RWPE1 (cell line): ENCODE measurements at regions not wholly inside any gene's neighbourhood (a gene's known extent, or its start where the extent isn't known, plus 50 kb on each side); places are given as distances from the start of the nearest gene placed in this dataset.

ENCODE experiments used
- CTCF ChIA-PET: fragments of 350-600 bp; sonication (Branson Sonifier 250); formaldehyde crosslinking; extraction: SDS; loops from one replicate; lab custom pipeline; 2021; lab: Yijun Ruan, JAX
- POLR2A ChIA-PET: fragments of 400-600 bp; formaldehyde crosslinking; extraction: SDS; loops from one replicate; lab custom pipeline; 2020; ENCODE audit warnings: antibody characterized with exemption; ENCODE audit not compliant: low non-redundant PET; lab: Yijun Ruan, JAX
- DNase-seq: peaks from one replicate; pipeline ENCODE4 v3.0.0; 2012; ENCODE audit warnings: low spot score
- H3K27ac ChIP-seq: fragments of 450-650 bp; 2 replicates; pipeline ENCODE4 v1.5.1; 2017
- TF ChIP-seq, protein P1 (sequence below): fragments of 450-650 bp; conservative IDR thresholded peaks from 2 replicates; pipeline ENCODE4 v1.5.1; 2017; ENCODE audit warnings: low read depth, mild to moderate bottlenecking

DNA sequence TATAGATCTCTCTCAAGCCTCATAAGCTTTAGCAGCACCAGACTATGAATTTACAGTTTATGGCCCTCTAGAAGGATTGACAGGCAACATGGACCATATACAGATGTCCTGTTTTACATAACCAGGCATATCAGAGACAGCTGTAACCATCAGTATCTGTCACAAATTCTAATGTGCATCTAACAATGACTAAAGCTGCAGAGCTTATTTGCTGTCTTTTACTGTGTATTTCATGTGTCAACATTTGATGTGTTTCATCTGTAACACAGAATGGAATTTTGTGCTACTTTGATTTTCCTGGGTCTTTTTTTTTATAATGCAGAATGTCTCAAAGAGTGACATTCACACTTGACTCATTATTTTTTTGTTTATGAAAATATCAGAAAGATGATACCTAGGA, 348.3 kb downstream of the SLC16A7 start:
- ChIA-PET POLR2A (no interaction called here), CTCF (interaction anchor here (0.6 kb wide), 1 partner anchor 690 kb away, joined by 3 read pairs; no protein-coding TSS in a partner anchor)
- no peak overlapping the region for H3K27ac ChIP-seq
- TF ChIP-seq, protein P1, sequence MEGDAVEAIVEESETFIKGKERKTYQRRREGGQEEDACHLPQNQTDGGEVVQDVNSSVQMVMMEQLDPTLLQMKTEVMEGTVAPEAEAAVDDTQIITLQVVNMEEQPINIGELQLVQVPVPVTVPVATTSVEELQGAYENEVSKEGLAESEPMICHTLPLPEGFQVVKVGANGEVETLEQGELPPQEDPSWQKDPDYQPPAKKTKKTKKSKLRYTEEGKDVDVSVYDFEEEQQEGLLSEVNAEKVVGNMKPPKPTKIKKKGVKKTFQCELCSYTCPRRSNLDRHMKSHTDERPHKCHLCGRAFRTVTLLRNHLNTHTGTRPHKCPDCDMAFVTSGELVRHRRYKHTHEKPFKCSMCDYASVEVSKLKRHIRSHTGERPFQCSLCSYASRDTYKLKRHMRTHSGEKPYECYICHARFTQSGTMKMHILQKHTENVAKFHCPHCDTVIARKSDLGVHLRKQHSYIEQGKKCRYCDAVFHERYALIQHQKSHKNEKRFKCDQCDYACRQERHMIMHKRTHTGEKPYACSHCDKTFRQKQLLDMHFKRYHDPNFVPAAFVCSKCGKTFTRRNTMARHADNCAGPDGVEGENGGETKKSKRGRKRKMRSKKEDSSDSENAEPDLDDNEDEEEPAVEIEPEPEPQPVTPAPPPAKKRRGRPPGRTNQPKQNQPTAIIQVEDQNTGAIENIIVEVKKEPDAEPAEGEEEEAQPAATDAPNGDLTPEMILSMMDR, result no peak
- DNase-seq, result no peak

DNA sequence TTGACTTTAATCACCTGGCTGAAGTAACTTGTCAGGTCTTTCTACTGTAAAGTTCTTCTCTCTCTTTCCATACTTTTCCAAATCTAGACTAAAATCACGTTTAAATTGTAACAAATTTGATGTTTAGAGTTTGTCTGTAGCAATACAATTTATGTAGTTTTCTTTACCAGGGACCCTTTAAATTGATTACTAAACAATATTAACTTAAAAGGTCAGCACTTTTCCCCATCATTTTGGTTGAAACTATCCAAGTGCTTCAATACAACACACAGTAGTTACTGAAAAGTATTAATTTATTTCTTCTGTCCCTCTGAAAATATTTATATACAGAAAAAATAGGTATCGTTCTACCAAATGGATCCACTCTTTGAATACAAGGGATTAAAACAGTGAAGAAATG, 350.8 kb downstream of the SLC16A7 start:
- H3K27ac ChIP-seq, result no peak overlapping the region
- TF ChIP-seq, protein P1, result no peak
- no peak for DNase-seq
- ChIA-PET CTCF (no interaction called here), POLR2A (no interaction called here)

DNA sequence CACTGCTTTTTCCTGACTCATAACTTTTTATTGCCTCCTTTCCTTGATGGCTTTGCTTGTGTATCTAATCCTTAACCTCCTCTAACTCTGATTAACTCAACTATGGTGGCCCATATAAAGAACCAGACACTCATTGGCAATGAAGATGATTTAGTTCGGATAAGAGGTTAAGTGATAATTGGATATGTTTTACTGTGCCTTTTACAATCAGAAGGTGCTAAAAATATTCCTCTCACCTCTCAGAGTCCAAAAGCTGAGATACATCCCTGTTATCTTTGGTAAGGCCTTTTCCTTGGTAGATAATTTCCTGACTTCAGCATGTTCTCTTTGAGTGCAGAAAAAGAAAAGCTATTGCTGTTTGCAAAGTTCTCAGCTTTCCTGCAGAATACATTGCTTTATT, 367.7 kb downstream of the SLC16A7 start:
- no peak for DNase-seq
- ChIA-PET CTCF (interaction anchor here (0.6 kb wide), 1 partner anchor 707 kb away, joined by 7 read pairs; no protein-coding TSS in a partner anchor), POLR2A (no interaction called here)
- TF ChIP-seq, protein P1, result no peak
- H3K27ac ChIP-seq, result no peak overlapping the region

DNA sequence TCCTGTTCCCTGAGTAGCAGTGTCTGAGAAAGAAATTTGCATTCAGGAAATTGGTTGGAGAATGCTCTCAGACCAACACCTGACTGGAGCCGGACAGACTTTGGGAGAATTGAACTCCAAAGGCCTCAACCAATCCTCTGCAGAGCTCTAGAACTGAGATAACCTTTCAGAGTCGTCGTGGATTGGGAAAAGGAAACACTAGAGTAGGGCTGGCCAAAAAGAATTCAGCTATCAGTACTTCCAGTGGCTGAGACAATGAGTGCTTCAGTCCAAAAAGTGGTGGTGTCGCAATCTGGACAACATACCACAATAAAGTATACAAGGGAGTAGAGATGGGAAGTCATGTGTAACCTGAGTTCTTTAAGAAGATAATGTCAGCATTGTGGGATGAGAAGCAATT, 377.1 kb downstream of the SLC16A7 start:
- H3K27ac ChIP-seq, result no peak overlapping the region
- DNase-seq, result peak; percentile 42
- TF ChIP-seq, protein P1, result no peak
- CTCF ChIA-PET, result no interaction called here
- POLR2A ChIA-PET, result no interaction called here

DNA sequence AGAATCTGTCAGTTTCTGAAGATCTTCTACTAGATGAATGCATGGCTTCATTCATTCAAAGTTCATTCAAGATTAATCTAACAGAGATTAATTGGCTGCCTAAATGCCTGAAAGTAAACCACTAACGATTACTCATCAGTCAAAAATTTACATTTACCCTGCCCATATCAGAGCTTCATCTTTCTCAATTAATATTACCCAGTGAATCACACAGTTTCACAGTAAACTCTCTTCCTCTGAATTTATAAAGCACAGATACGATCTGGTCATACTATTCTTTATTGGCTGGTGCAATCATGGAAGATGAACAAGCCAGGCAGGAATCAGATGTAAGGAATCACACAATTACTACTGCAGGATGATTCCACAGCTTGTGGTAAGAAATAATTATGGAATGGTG, 377.7 kb downstream of the SLC16A7 start:
- no peak overlapping the region for H3K27ac ChIP-seq
- TF ChIP-seq, protein P1, result no peak
- ChIA-PET CTCF (no interaction called here), POLR2A (no interaction called here)
- DNase-seq, result peak; percentile 79

DNA sequence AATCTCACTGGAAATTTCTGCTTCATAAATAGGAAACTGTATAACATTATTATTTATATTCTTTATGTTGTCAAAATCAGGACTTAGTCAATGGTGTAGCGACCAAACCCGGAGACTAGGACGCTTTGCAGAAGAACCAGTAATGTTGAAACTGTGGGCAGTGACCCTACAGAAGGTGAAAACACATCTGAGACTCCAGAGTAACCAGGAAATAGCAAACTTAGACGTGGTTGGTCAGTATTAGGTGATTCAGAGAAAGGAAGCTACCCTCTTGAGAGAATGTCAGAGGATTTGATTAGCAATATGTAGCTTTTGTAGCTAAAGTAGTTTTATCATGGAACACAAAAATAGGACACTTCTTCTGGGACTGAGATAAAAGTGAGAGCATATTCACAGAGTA, 381.9 kb downstream of the SLC16A7 start:
- no peak for DNase-seq
- POLR2A ChIA-PET, result no interaction called here
- CTCF ChIA-PET, result no interaction called here
- TF ChIP-seq, protein P1, result no peak
- no peak overlapping the region for H3K27ac ChIP-seq
